MM.1S (cell line): ENCODE measurements at regions not wholly inside any gene's neighbourhood (a gene's known extent, or its start where the extent isn't known, plus 50 kb on each side); places are given as distances from the start of the nearest gene placed in this dataset.

Source experiments
- CTCF ChIP-seq: fragments of 300-600 bp; sonication (generic); IDR thresholded peaks from 2 replicates; pipeline ENCODE4 v1.5.1; 2016; ENCODE audit warnings: antibody characterized with exemption, low read length, mixed read lengths
- EZH2phosphoT487 ChIP-seq: fragments of 300-600 bp; sonication (generic); IDR thresholded peaks from 2 replicates; pipeline ENCODE4 v1.6.1; 2018; ENCODE audit warnings: antibody characterized with exemption, low read length

- TF ChIP-seq CTCF: no peak
- no peak for TF ChIP-seq EZH2phosphoT487
These were observed 260.3 kb downstream of the VRK1 start for GRCh38 chr14:97057238-97058073.
